HEK293T (cell line): ENCODE measurements at regions not wholly inside any gene's neighbourhood (a gene's known extent, or its start where the extent isn't known, plus 50 kb on each side); places are given as distances from the start of the nearest gene placed in this dataset.

ENCODE experiments used
- CTCF ChIA-PET: fragments of 350-600 bp; formaldehyde crosslinking; extraction: SDS; loops from one replicate; lab custom pipeline; 2021; ENCODE audit warnings: antibody characterized with exemption, inconsistent platforms; lab: Yijun Ruan, JAX
- POLR2A ChIA-PET: fragments of 350-600 bp; formaldehyde crosslinking; extraction: SDS; loops from one replicate; lab custom pipeline; 2020; ENCODE audit warnings: antibody characterized with exemption, inconsistent platforms; lab: Yijun Ruan, JAX
- DNase-seq: peaks from one replicate; pipeline ENCODE4 v3.0.0; 2012; ENCODE audit warnings: mixed read lengths; ENCODE audit errors: extremely low spot score
- ARNT ChIP-seq: fragments of 450-650 bp; IDR thresholded peaks from 2 replicates; pipeline ENCODE4 v1.6.1; 2017; ENCODE audit warnings: mild to moderate bottlenecking
- BHLHE40 ChIP-seq: fragments of 450-650 bp; IDR thresholded peaks from 2 replicates; pipeline ENCODE4 v1.6.1; 2016; ENCODE audit warnings: mild to moderate bottlenecking, moderate library complexity, borderline replicate concordance
- CTBP1 ChIP-seq: fragments of 450-650 bp; IDR thresholded peaks from 2 replicates; pipeline ENCODE4 v1.6.1; 2016; ENCODE audit warnings: borderline replicate concordance
- ELF4 ChIP-seq: fragments of 450-650 bp; IDR thresholded peaks from 2 replicates; pipeline ENCODE4 v1.6.1; 2017; ENCODE audit warnings: antibody characterized with exemption
- FOXA1 ChIP-seq: fragments of 450-650 bp; IDR thresholded peaks from 2 replicates; pipeline ENCODE4 v1.6.1; 2016; ENCODE audit warnings: mild to moderate bottlenecking
- FOXK2 ChIP-seq: fragments of 450-650 bp; IDR thresholded peaks from 2 replicates; pipeline ENCODE4 v1.6.1; 2016; ENCODE audit warnings: mild to moderate bottlenecking
- FOXM1 ChIP-seq: fragments of 450-650 bp; IDR thresholded peaks from 2 replicates; pipeline ENCODE4 v1.6.1; 2017; ENCODE audit warnings: mild to moderate bottlenecking, borderline replicate concordance
- HDGF ChIP-seq: fragments of 450-650 bp; IDR thresholded peaks from 2 replicates; pipeline ENCODE4 v1.6.1; 2017; ENCODE audit warnings: antibody characterized with exemption, borderline replicate concordance
- L3MBTL2 ChIP-seq: fragments of 450-650 bp; conservative IDR thresholded peaks from 2 replicates; pipeline ENCODE4 v1.6.1; 2016; ENCODE audit warnings: mild to moderate bottlenecking
- LEF1 ChIP-seq: fragments of 450-650 bp; IDR thresholded peaks from 2 replicates; pipeline ENCODE4 v1.6.1; 2017; ENCODE audit warnings: mild to moderate bottlenecking, borderline replicate concordance
- NFRKB ChIP-seq: fragments of 450-650 bp; IDR thresholded peaks from 2 replicates; pipeline ENCODE4 v1.6.1; 2016; ENCODE audit warnings: mild to moderate bottlenecking, moderate library complexity
- PKNOX1 ChIP-seq: fragments of 450-650 bp; IDR thresholded peaks from 2 replicates; pipeline ENCODE4 v1.6.1; 2016
- SP1 ChIP-seq: fragments of 450-650 bp; IDR thresholded peaks from 2 replicates; pipeline ENCODE4 v1.6.1; 2017
- SUZ12 ChIP-seq: fragments of 450-650 bp; IDR thresholded peaks from 2 replicates; pipeline ENCODE4 v1.6.1; 2016; ENCODE audit warnings: mild to moderate bottlenecking
- TARDBP ChIP-seq: fragments of 450-650 bp; IDR thresholded peaks from 2 replicates; pipeline ENCODE4 v1.6.1; 2016
- ZNF384 ChIP-seq: fragments of 450-650 bp; IDR thresholded peaks from 2 replicates; pipeline ENCODE4 v1.6.1; 2016

DNA sequence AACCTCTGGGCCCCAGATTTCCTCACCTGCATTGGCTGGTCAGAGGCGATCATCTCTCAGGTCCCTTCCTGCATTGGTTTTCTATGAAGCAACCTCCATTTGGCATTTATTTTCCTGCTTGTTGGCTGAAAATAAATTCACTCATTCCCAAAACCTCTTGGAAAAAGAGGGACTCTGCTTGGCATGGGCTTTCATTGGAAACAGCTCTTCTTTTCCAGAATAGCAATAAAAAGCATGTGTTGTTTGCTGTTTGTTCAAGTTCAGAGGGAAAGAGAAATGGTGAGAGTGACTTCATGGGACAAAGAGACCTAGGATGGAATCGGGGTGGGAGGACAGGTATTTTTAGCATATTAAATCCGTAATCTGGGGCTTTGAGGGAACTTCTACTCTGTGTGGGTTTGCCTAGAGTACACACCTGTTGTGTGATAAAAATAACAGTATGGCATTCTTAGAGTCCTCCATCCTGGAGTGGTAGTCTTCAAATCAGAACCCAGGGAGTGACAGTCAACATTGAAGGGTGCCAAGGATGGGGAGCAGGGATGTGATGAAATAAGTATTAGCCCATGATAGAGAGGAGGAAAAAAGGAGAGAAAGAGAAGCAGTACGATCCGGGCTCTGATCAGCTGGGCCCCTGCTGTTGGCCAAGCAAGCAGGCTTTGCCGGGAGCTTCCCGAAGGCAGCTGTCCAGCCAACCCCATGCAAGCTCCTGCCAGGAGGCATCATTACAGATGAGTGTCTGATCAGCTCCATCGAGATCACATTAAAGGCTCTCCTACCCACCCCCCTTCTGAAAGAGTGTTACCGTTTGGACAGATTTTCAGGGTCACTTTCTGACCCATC lies 131.9 kb upstream of the NFIA start:
- no peak for TF ChIP-seq L3MBTL2
- no peak for TF ChIP-seq NFRKB
- DNase-seq: no peak
- CTCF ChIA-PET: no interaction called here
- POLR2A ChIA-PET: no interaction called here

- no peak for DNase-seq
- TF ChIP-seq NFRKB (no peak), ELF4 (no peak), FOXK2 (no peak), PKNOX1 (no peak), SP1 (no peak), BHLHE40 (no peak), HDGF (no peak), CTBP1 (no peak)
- CTCF ChIA-PET: no interaction called here
- POLR2A ChIA-PET: no interaction called here
These were observed 132.5 kb upstream of the NFIA start for GRCh38 chr1:60949826-60950197.

DNA sequence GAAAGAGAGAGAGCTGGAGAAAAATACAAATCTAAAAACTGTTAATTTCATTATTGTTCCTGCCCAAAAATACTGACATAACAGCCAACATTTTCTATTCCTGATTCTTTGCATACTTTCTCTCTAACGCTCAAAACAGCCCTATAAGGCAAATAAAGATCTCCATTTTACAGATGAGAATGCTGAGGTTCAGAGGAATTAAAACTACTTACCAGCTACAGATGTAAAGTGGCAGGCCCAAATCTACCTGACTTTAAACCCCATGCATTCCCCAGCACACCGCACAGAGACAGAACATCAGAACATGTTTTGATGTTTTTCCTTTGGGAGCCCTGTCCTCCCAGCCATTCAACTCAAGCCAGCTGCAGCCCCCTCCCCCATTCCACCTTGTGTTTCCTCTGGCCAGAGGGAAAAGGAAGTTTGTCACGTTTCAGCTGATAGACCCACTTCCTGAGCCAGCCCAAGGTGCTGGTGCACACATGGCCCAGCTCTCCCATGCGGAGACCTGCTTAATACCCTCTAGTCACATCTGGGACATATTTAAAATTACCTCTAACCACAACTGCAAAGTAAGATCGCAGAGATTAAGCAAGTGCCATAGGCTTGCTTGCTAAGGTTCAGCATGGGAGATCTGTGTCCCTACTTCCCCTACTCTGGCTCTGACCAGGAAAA lies 133.1 kb upstream of the NFIA start:
- ChIA-PET CTCF (no interaction called here), POLR2A (no interaction called here)
- no peak for TF ChIP-seq FOXA1
- TF ChIP-seq ZNF384: no peak
- no peak for TF ChIP-seq FOXK2
- no peak for TF ChIP-seq L3MBTL2
- no peak for TF ChIP-seq CTBP1
- no peak for TF ChIP-seq PKNOX1
- no peak for DNase-seq

GRCh38 chr1:60948486-60948885 lies 133.9 kb upstream of the NFIA start:
- CTCF ChIA-PET: no interaction called here
- POLR2A ChIA-PET: no interaction called here
- TF ChIP-seq FOXM1: no peak
- no peak for TF ChIP-seq HDGF
- no peak for TF ChIP-seq ZNF384
- TF ChIP-seq BHLHE40: no peak
- TF ChIP-seq FOXK2: no peak
- TF ChIP-seq FOXA1: no peak
- TF ChIP-seq PKNOX1: no peak
- TF ChIP-seq LEF1: no peak
- no peak for TF ChIP-seq TARDBP
- TF ChIP-seq SUZ12: no peak
- no peak for TF ChIP-seq ELF4
- TF ChIP-seq ARNT: no peak
- TF ChIP-seq SP1: no peak
- TF ChIP-seq CTBP1: no peak
- no peak for TF ChIP-seq NFRKB
- no peak for TF ChIP-seq L3MBTL2
- DNase-seq: no peak

DNA sequence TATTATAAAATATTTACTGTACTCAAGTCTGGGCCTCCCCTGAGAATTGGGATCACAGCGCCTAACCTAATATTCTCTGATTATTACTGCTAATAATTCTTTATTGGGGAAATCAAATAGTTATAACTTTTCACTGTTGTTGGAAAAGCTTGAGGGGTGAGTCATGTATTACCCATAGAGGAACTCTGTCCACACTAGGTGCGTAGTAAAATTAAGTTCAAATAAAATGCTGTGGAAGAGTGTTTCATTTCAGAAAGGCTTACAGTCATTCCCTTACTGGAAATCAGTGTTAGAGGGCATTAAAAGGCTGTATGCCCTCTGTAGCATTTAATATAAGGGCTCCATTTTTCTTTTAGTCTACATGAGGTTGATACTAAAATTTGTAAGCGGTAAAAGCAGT lies 135.0 kb upstream of the NFIA start:
- DNase-seq: no peak
- TF ChIP-seq L3MBTL2 (no peak), SUZ12 (no peak), TARDBP (no peak), FOXM1 (no peak), NFRKB (no peak), HDGF (no peak), SP1 (no peak), ELF4 (no peak), PKNOX1 (no peak), BHLHE40 (no peak), ARNT (no peak), FOXK2 (no peak), CTBP1 (no peak), ZNF384 (no peak), LEF1 (no peak)
- ChIA-PET CTCF (interaction anchor here (0.6 kb wide), 1 partner anchor 975 kb away, joined by 5 read pairs; no protein-coding TSS in a partner anchor), POLR2A (no interaction called here)
